22Rv1 (cell line): ENCODE measurements at regions not wholly inside any gene's neighbourhood (a gene's known extent, or its start where the extent isn't known, plus 50 kb on each side); places are given as distances from the start of the nearest gene placed in this dataset.

ENCODE experiments used
- H3K27ac ChIP-seq: fragments of 450-650 bp; 2 replicates; pipeline ENCODE4 v1.5.1; 2017
- CTCF ChIP-seq: fragments of 450-650 bp; IDR thresholded peaks from 2 replicates; pipeline ENCODE4 v1.5.1; 2017; ENCODE audit warnings: mild to moderate bottlenecking
- ZFX ChIP-seq: fragments of 450-650 bp; IDR thresholded peaks from 2 replicates; pipeline ENCODE4 v1.6.1; 2017; ENCODE audit warnings: antibody characterized with exemption, borderline replicate concordance

- TF ChIP-seq ZFX, result no peak
- TF ChIP-seq CTCF, result no peak
- H3K27ac ChIP-seq, result no peak overlapping the region
Observed at GRCh38 chr15:25532269-25533140, 93.7 kb upstream of the UBE3A start.

GRCh38 chr15:25529774-25530173 lies 91.0 kb upstream of the UBE3A start:
- TF ChIP-seq ZFX (no peak), CTCF (no peak)
- no peak overlapping the region for H3K27ac ChIP-seq

DNA sequence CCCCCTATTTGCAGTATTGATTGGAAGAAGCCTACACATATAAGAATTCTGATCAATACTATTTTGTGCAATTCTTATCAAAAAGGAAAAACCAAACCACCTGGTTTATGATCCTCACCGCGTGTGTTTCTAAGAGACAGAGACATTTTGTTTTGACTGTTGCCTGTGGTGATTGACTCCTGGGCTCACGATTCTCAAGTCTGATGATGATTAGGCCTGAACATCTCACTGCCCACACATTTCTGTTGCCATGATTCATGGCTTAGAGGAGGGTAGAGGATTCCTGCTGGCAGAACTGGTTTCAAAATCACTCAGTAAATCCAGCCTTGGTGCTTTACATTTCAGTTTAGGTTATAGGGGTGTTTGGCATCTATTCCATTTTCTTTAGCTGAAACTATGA lies 88.3 kb upstream of the UBE3A start:
- no peak overlapping the region for H3K27ac ChIP-seq
- TF ChIP-seq CTCF (no peak), ZFX (no peak)

DNA sequence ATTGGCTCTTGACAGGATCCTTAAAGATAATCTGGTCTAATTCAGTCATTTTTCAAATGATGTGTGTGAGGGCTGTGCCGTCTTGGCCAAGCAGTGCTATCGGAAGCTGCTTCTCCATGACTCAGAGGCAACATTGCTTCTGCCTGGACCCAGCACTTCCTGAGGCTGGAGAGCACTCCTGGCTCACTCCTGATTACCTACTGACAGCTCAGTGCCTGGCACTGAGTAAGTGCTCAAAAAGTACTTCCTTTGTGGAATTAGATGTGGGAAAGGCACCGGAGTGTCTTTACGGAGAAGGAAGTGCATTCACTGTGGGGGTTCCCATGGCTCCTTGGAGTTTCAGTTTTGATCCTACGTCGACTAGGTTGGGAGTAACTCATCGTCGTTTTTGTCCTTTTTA lies 86.9 kb upstream of the UBE3A start:
- TF ChIP-seq ZFX (no peak), CTCF (no peak)
- no peak overlapping the region for H3K27ac ChIP-seq

DNA sequence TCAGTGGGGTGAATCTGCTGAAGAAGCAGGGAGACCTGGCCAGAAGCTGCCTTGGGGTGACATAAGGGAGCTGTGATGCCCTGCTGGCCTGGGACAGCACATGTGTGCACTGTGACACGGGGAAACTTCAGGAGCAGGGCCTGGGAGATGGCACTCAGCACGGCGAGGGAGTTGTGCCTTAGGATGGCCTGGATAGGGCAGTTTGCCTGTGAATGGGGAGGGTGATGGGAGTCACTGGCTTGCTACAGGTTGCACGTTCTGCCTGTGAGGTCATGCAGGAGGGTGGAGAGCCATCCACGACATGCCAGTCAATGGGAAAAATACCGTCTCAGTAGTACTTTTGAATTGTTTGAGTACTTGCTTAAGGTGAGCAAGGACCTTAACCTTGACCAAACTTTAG lies 76.8 kb upstream of the UBE3A start:
- no peak overlapping the region for H3K27ac ChIP-seq
- TF ChIP-seq ZFX (no peak), CTCF (no peak)

DNA sequence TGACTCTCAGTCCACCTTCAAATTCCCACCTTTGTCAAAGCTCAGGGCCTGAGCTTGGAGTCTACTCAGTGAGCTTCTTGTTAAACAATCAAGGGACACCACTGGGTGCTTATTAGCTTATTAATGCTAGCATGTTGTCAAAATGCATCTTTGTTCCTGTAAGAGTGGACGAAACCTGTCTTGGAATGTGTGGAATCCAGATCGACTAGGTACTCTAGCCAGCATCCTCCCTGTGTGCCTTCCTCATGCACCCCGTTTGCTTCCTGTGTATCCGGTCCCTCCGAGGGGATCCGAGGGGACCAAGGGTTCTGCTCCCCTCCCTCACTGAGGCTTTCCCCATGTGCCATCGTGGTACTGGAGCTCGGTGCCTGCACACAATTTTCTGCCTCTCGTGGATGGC lies 75.7 kb upstream of the UBE3A start:
- TF ChIP-seq ZFX, result no peak
- no peak for TF ChIP-seq CTCF
- H3K27ac ChIP-seq, result no peak overlapping the region

- no peak for TF ChIP-seq CTCF
- TF ChIP-seq ZFX, result no peak
- no peak overlapping the region for H3K27ac ChIP-seq
Observed at GRCh38 chr15:25512957-25513356, 74.1 kb upstream of the UBE3A start.
